ENCODE measurements at regions not wholly inside any gene's neighbourhood (a gene's known extent, or its start where the extent isn't known, plus 50 kb on each side); places are given as distances from the start of the nearest gene placed in this dataset.

GRCh38 chr20:43786885-43787284 is 60.1 kb upstream of the GTSF1L start:
- H3K4me3 ChIP-seq (ENCODE audit: low read depth in 1 of 2, low read length in 1 of 2), result no peak overlapping the region
- no peak for TF ChIP-seq CTCF (IDR thresholded peaks at IDR 0.05)
- H3K27ac ChIP-seq, result no peak overlapping the region
- H3K27me3 ChIP-seq, result no peaks in the 10 kb centered on the region
- H3K4me1 ChIP-seq (ENCODE audit: control insufficient read depth in 1 of 2, insufficient read depth in 1 of 2, low read depth in 1 of 2, low read length in 1 of 2), result peaks cover 4 to 5% of the 10 kb centered on the region in 2 experiments
- no peaks in the 10 kb centered on the region for H3K9me3 ChIP-seq
- no peaks in the 10 kb centered on the region for H3K36me3 ChIP-seq

GRCh38 chr20:43781215-43781614 is 54.4 kb upstream of the GTSF1L start:
- Histone ChIP-seq H3K36me3 (no peaks in the 10 kb centered on the region), H3K4me1 (ENCODE audit: control insufficient read depth in 1 of 2, insufficient read depth in 1 of 2, low read depth in 1 of 2, low read length in 1 of 2) (no peaks in the 10 kb centered on the region), H3K9me3 (no peaks in the 10 kb centered on the region), H3K27me3 (peaks cover 10% of the 10 kb centered on the region), H3K27ac (no peak overlapping the region), H3K4me3 (ENCODE audit: low read depth in 1 of 2, low read length in 1 of 2) (no peak overlapping the region)
- TF ChIP-seq CTCF (IDR thresholded peaks at IDR 0.05), result no peak

- no peak overlapping the region for H3K27ac ChIP-seq
These were observed 51.6 kb upstream of the GTSF1L start for GRCh38 chr20:43778375-43778774.

GRCh38 chr20:43776691-43777090 is 49.9 kb upstream of the GTSF1L start:
- TF ChIP-seq CTCF (IDR thresholded peaks at IDR 0.05), result no peak
- Histone ChIP-seq H3K4me1 (ENCODE audit: control insufficient read depth in 1 of 2, insufficient read depth in 1 of 2, low read depth in 1 of 2, low read length in 1 of 2) (no peaks in the 10 kb centered on the region), H3K36me3 (no peaks in the 10 kb centered on the region), H3K27ac (no peak overlapping the region), H3K27me3 (peaks cover 32% of the 10 kb centered on the region), H3K9me3 (no peaks in the 10 kb centered on the region), H3K4me3 (ENCODE audit: low read depth in 1 of 2, low read length in 1 of 2) (no peak overlapping the region)

More at GRCh38 chr20:43778375-43778774, 51.6 kb upstream of the GTSF1L start:
- no peak for TF ChIP-seq CTCF (IDR thresholded peaks at IDR 0.05)
- Histone ChIP-seq H3K36me3 (no peaks in the 10 kb centered on the region), H3K4me1 (ENCODE audit: control insufficient read depth in 1 of 2, insufficient read depth in 1 of 2, low read depth in 1 of 2, low read length in 1 of 2) (no peaks in the 10 kb centered on the region), H3K9me3 (no peaks in the 10 kb centered on the region), H3K4me3 (ENCODE audit: low read depth in 1 of 2, low read length in 1 of 2) (no peak overlapping the region), H3K27me3 (peaks cover 19% of the 10 kb centered on the region)

All from neutrophil (primary cell).